HCT116 (cell line): ENCODE measurements at regions not wholly inside any gene's neighbourhood (a gene's known extent, or its start where the extent isn't known, plus 50 kb on each side); places are given as distances from the start of the nearest gene placed in this dataset.

Source experiments
- ATAC-seq: fragments of 200-7000 bp; cut with Tn5 transposase; 2 replicates; pipeline ENCODE4 v1.9.1; 2020; ENCODE audit warnings: mild to moderate bottlenecking, moderate library complexity
- BruUV-seq: library from RNA; stranded (reverse); fragments of 400-500 nt; replicated peaks from 2 replicates; lab custom pipeline; 2021; lab: Mats Ljungman, UMichigan
- CTCF ChIA-PET: fragments of 300-600 bp; sonication (Branson Sonifier 250); formaldehyde crosslinking; loops from one replicate; lab custom pipeline; 2021; ENCODE audit warnings: antibody characterized with exemption; lab: Charles Lee
- POLR2A ChIA-PET: fragments of 300-600, 350-600 bp; sonication (Branson Sonifier 250); formaldehyde crosslinking; loops from one replicate; lab custom pipeline; 2021; ENCODE audit warnings: antibody characterized with exemption; lab: Charles Lee
- RAD21 ChIA-PET, 2 experiments: fragments of 300-600 bp; sonication (Branson Sonifier 250); formaldehyde crosslinking; loops; one replicate each; lab custom pipeline; 2023; ENCODE audit warnings: low total read pairs in 2 of 2; ENCODE audit not compliant: uncharacterized antibody in 2 of 2, unreplicated experiment in 2 of 2, low non-redundant PET in 1 of 2; lab: Charles Lee
- DNase-seq: peaks from one replicate; pipeline ENCODE4 v3.0.0-alpha.2; 2010; ENCODE audit warnings: low read depth, low spot score
- H2AFZ ChIP-seq: fragments of 200-600 bp; shearing (Covaris generic), sonication (generic); 2 replicates; pipeline ENCODE4 v1.6.1; 2017; ENCODE audit warnings: low read depth, mixed run types, mixed read lengths, antibody characterized with exemption, low read length; ENCODE audit not compliant: poor library complexity, severe bottlenecking
- H3K27ac ChIP-seq: 2 replicates; pipeline ENCODE4 v1.5.1; 2012; ENCODE audit warnings: low read depth, low read length
- H3K27me3 ChIP-seq: fragments of 200-600 bp; sonication (generic); 2 replicates; pipeline ENCODE4 v1.6.1; 2016; ENCODE audit warnings: mixed run types, low read length, mixed read lengths; ENCODE audit not compliant: insufficient read depth
- H3K36me3 ChIP-seq, 2 experiments: fragments of 200-500 bp in 1 of 2; fragments of 200-600 bp in 1 of 2; sonication (Bioruptor generic) in 1 of 2; sonication (generic) in 1 of 2; 2 replicates each; pipeline versions ENCODE4 v1.5.1 to v1.6.1; 2014 to 2016; ENCODE audit warnings: low read length in 2 of 2, inconsistent platforms in 1 of 2, mixed read lengths in 1 of 2, mixed run types in 1 of 2; ENCODE audit not compliant: insufficient read depth in 2 of 2, control insufficient read depth in 1 of 2
- H3K4me1 ChIP-seq, 2 experiments: fragments of 200-600 bp in 1 of 2; sonication (generic) in 1 of 2; 2 replicates each; pipeline versions ENCODE4 v1.5.1 to v1.6.1; 2012 to 2017; ENCODE audit warnings: low read length in 2 of 2, inconsistent platforms in 1 of 2, mild to moderate bottlenecking in 1 of 2, mixed read lengths in 1 of 2, mixed run types in 1 of 2, moderate library complexity in 1 of 2; ENCODE audit not compliant: insufficient read depth in 2 of 2, control insufficient read depth in 1 of 2
- H3K4me2 ChIP-seq: fragments of 200-600 bp; sonication (generic); 2 replicates; pipeline ENCODE4 v1.6.1; 2017; ENCODE audit warnings: mixed run types, low read length, mixed read lengths
- H3K4me3 ChIP-seq, 2 experiments: fragments of 200-600 bp in 1 of 2; sonication (generic) in 1 of 2; replicated peaks in 1 of 2; 2 replicates each; pipeline ENCODE4 v1.5.1; 2011 to 2016; ENCODE audit warnings: low read length in 2 of 2, control low read depth in 1 of 2, low read depth in 1 of 2, mild to moderate bottlenecking in 1 of 2, mixed read lengths in 1 of 2, mixed run types in 1 of 2
- H3K79me2 ChIP-seq: fragments of 200-600 bp; sonication (generic); 2 replicates; pipeline ENCODE4 v1.6.1; 2017; ENCODE audit warnings: mild to moderate bottlenecking, mixed run types, low read length, moderate library complexity, mixed read lengths; ENCODE audit not compliant: insufficient read depth
- H3K9ac ChIP-seq: fragments of 200-600 bp; sonication (generic); 2 replicates; pipeline ENCODE4 v1.6.1; 2016; ENCODE audit warnings: low read length, mixed read lengths
- H3K9me2 ChIP-seq: fragments of 200-600 bp; sonication (generic), shearing (Covaris generic); 2 replicates; pipeline ENCODE4 v1.6.1; 2017; ENCODE audit warnings: mixed run types, mild to moderate bottlenecking, moderate library complexity; ENCODE audit not compliant: insufficient read depth
- H3K9me3 ChIP-seq, 2 experiments: fragments of 200-500 bp in 1 of 2; fragments of 200-600 bp in 1 of 2; sonication (Bioruptor generic) in 1 of 2; sonication (generic) in 1 of 2; 2 replicates each; pipeline ENCODE4 v1.6.1; 2014 to 2017; ENCODE audit warnings: low read length in 2 of 2, mixed read lengths in 2 of 2, inconsistent platforms in 1 of 2, low read depth in 1 of 2, mild to moderate bottlenecking in 1 of 2, mixed run types in 1 of 2, moderate library complexity in 1 of 2; ENCODE audit not compliant: control insufficient read depth in 1 of 2, insufficient read depth in 1 of 2
- H4K20me1 ChIP-seq: fragments of 200-600 bp; sonication (generic), shearing (Covaris generic); 2 replicates; pipeline ENCODE4 v1.6.1; 2017; ENCODE audit warnings: mixed run types, mild to moderate bottlenecking, moderate library complexity; ENCODE audit not compliant: insufficient read depth
- CBX3 ChIP-seq: IDR thresholded peaks from 2 replicates; pipeline ENCODE4 v1.6.1; 2012; ENCODE audit warnings: low read depth
- EGR1 ChIP-seq: IDR thresholded peaks from 2 replicates; pipeline ENCODE4 v1.6.1; 2012; ENCODE audit warnings: low read depth
- FOSL1 ChIP-seq: IDR thresholded peaks from 2 replicates; pipeline ENCODE4 v1.6.1; 2012; ENCODE audit warnings: low read depth
- POLR2AphosphoS5 ChIP-seq: IDR thresholded peaks from 2 replicates; pipeline ENCODE4 v1.6.1; 2011; ENCODE audit warnings: mild to moderate bottlenecking, low read depth, low read length, moderate library complexity
- SIN3A ChIP-seq: IDR thresholded peaks from 2 replicates; pipeline ENCODE4 v1.6.1; 2012; ENCODE audit warnings: low read depth
- YY1 ChIP-seq: IDR thresholded peaks from 2 replicates; pipeline ENCODE4 v1.6.1; 2011; ENCODE audit warnings: low read length, low read depth, moderate library complexity, mild to moderate bottlenecking; ENCODE audit not compliant: insufficient replicate concordance; ENCODE audit errors: extremely low read depth
- intact Hi-C: fragments of 100-400 bp; cut with micrococcal nuclease; formaldehyde crosslinking; loops from 2 replicates; pipeline ENCODE4 v1.10.0; 2022
- TF ChIP-seq, protein P1 (sequence below): IDR thresholded peaks from 2 replicates; pipeline ENCODE4 v1.6.1; 2012
- TF ChIP-seq, protein P2 (sequence below): IDR thresholded peaks from 2 replicates; pipeline ENCODE4 v1.6.1; 2012; ENCODE audit warnings: low read depth

DNA sequence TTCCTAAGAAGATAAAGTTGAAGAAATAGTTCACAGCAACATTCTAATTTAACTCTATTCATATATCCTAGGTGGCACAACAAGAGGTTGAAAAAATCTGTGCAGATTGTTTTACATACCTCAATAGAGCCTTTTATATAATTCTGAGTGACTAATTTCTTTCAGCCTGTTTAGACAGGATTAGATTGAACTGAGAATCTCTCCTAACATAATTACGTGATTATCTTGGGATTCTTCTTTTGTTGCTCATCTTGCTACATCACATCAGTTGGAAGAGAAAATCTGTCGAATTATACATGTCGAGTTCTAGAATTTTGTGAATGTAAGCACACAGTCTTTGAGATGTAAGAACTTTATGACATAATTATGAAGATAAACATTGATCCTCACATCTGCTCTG is 1873.7 kb upstream of the IGFBP7 start:
- RAD21 ChIA-PET: no interaction called here
- TF ChIP-seq SIN3A: no peak
- no peak for TF ChIP-seq EGR1
- no peak for TF ChIP-seq YY1
- TF ChIP-seq POLR2AphosphoS5: no peak
- TF ChIP-seq, protein P1, sequence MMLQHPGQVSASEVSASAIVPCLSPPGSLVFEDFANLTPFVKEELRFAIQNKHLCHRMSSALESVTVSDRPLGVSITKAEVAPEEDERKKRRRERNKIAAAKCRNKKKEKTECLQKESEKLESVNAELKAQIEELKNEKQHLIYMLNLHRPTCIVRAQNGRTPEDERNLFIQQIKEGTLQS: no peak
- TF ChIP-seq, protein P2, sequence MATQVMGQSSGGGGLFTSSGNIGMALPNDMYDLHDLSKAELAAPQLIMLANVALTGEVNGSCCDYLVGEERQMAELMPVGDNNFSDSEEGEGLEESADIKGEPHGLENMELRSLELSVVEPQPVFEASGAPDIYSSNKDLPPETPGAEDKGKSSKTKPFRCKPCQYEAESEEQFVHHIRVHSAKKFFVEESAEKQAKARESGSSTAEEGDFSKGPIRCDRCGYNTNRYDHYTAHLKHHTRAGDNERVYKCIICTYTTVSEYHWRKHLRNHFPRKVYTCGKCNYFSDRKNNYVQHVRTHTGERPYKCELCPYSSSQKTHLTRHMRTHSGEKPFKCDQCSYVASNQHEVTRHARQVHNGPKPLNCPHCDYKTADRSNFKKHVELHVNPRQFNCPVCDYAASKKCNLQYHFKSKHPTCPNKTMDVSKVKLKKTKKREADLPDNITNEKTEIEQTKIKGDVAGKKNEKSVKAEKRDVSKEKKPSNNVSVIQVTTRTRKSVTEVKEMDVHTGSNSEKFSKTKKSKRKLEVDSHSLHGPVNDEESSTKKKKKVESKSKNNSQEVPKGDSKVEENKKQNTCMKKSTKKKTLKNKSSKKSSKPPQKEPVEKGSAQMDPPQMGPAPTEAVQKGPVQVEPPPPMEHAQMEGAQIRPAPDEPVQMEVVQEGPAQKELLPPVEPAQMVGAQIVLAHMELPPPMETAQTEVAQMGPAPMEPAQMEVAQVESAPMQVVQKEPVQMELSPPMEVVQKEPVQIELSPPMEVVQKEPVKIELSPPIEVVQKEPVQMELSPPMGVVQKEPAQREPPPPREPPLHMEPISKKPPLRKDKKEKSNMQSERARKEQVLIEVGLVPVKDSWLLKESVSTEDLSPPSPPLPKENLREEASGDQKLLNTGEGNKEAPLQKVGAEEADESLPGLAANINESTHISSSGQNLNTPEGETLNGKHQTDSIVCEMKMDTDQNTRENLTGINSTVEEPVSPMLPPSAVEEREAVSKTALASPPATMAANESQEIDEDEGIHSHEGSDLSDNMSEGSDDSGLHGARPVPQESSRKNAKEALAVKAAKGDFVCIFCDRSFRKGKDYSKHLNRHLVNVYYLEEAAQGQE: no peak
- TF ChIP-seq CBX3: no peak
- TF ChIP-seq FOSL1: no peak
- H4K20me1 ChIP-seq: no peaks in the 10 kb centered on the region
- no peaks in the 10 kb centered on the region for H3K27me3 ChIP-seq
- H2AFZ ChIP-seq: no peak overlapping the region
- H3K9me2 ChIP-seq: no peaks in the 10 kb centered on the region
- no peak overlapping the region for H3K27ac ChIP-seq
- H3K4me1 ChIP-seq: no peaks in the 10 kb centered on the region
- H3K4me3 ChIP-seq: no peak overlapping the region
- DNase-seq (no peak), ATAC-seq (no peak)
- H3K9ac ChIP-seq: no peak overlapping the region
- CTCF ChIA-PET: no interaction called here
- no peaks in the 10 kb centered on the region for H3K36me3 ChIP-seq
- H3K9me3 ChIP-seq: peaks cover 13 to 15% of the 10 kb centered on the region in 2 experiments; a peak in 2 of 4 replicates
- intact Hi-C loops: no loop called here
- H3K4me2 ChIP-seq: no peak overlapping the region
- BruUV-seq: no TSS peak
- POLR2A ChIA-PET: no interaction called here
- no peaks in the 10 kb centered on the region for H3K79me2 ChIP-seq
